ENCODE measurements at regions not wholly inside any gene's neighbourhood (a gene's known extent, or its start where the extent isn't known, plus 50 kb on each side); places are given as distances from the start of the nearest gene placed in this dataset.

- no peaks in the 10 kb centered on the region for H3F3A ChIP-seq (ENCODE audit: insufficient read depth)
- TF ChIP-seq EZH2phosphoT487 (IDR thresholded peaks at IDR 0.05; ENCODE audit: insufficient read depth, low read depth) (no peak), EZH2 (IDR thresholded peaks at IDR 0.05; ENCODE audit: insufficient read depth, poor library complexity, severe bottlenecking) (no peak)
Measured at GRCh38 chr9:78918976-78919375, 622.1 kb downstream of the PSAT1 start.

DNA sequence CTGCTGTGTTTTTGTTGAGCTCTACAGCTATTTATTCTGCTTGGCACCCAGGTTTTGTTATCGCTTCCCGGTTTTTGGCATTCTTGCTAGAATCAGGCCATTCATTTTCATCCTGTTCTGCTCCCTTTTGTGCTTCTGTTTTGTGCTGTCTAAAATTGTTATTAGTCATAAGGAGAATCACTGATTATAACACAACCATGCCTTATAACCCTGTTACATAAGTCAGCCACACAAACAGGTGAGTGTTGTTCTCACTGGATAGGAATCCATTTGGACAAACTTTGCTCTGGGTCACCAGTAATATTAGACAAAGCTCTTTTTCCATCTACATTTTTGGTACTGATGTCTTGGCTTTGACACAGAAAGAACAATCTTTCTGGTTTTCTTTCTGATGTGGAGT lies 622.8 kb downstream of the PSAT1 start:
- in situ Hi-C loops (cut with MboI) = no loop called here
- Histone ChIP-seq H3K9me2 (ENCODE audit: insufficient read depth) (no peaks in the 10 kb centered on the region), H4K20me1 (ENCODE audit: insufficient read depth) (no peaks in the 10 kb centered on the region), H3K4me3 (no peak overlapping the region), H3K9ac (no peak overlapping the region), H3K27ac (no peak overlapping the region), H3F3A (ENCODE audit: insufficient read depth) (no peaks in the 10 kb centered on the region), H3K4me1 (ENCODE audit: insufficient read depth) (no peaks in the 10 kb centered on the region), H3K4me2 (ENCODE audit: unreplicated experiment) (no peak overlapping the region), H3K36me3 (ENCODE audit: low read depth) (no peaks in the 10 kb centered on the region), H3K27me3 (replicated peaks; ENCODE audit: insufficient read depth) (no peaks in the 10 kb centered on the region), H2AFZ (no peak overlapping the region), H3K9me3 (ENCODE audit: low read depth) (no peaks in the 10 kb centered on the region), H3K79me2 (ENCODE audit: insufficient read depth) (no peaks in the 10 kb centered on the region)
- 98 to 100% methylated on average over 2 of the region's 2 CpGs for WGBS, 2 experiments (ENCODE audit: low coverage in 1 of 2, low lambda C conversion rate in 2 of 2, missing lambda C conversion rate in 2 of 2)
- TF ChIP-seq EZH2phosphoT487 (IDR thresholded peaks at IDR 0.05; ENCODE audit: insufficient read depth, low read depth) (no peak), EZH2 (IDR thresholded peaks at IDR 0.05; ENCODE audit: insufficient read depth, poor library complexity, severe bottlenecking) (no peak)
- DNase-seq = no peak

More at GRCh38 chr9:78918976-78919375, 622.1 kb downstream of the PSAT1 start:
- Histone ChIP-seq H3K27ac (no peak overlapping the region), H3K9me3 (ENCODE audit: low read depth) (no peaks in the 10 kb centered on the region), H3K4me1 (ENCODE audit: insufficient read depth) (no peaks in the 10 kb centered on the region), H2AFZ (no peak overlapping the region), H3K9ac (no peak overlapping the region), H4K20me1 (ENCODE audit: insufficient read depth) (no peaks in the 10 kb centered on the region), H3K4me3 (no peak overlapping the region), H3K27me3 (replicated peaks; ENCODE audit: insufficient read depth) (no peaks in the 10 kb centered on the region), H3K79me2 (ENCODE audit: insufficient read depth) (no peaks in the 10 kb centered on the region), H3K9me2 (ENCODE audit: insufficient read depth) (no peaks in the 10 kb centered on the region), H3K4me2 (ENCODE audit: unreplicated experiment) (no peak overlapping the region), H3K36me3 (ENCODE audit: low read depth) (no peaks in the 10 kb centered on the region)
- no peak for DNase-seq
- WGBS, 2 experiments (ENCODE audit: low coverage in 1 of 2, low lambda C conversion rate in 2 of 2, missing lambda C conversion rate in 2 of 2) = 30 to 32% methylated on average over 3 of the region's 3 CpGs
- in situ Hi-C loops (cut with MboI) = no loop called here

- DNase-seq = no peak
- no peaks in the 10 kb centered on the region for H3F3A ChIP-seq (ENCODE audit: insufficient read depth)
Measured at GRCh38 chr9:78921341-78921740, 624.4 kb downstream of the PSAT1 start.

DNA sequence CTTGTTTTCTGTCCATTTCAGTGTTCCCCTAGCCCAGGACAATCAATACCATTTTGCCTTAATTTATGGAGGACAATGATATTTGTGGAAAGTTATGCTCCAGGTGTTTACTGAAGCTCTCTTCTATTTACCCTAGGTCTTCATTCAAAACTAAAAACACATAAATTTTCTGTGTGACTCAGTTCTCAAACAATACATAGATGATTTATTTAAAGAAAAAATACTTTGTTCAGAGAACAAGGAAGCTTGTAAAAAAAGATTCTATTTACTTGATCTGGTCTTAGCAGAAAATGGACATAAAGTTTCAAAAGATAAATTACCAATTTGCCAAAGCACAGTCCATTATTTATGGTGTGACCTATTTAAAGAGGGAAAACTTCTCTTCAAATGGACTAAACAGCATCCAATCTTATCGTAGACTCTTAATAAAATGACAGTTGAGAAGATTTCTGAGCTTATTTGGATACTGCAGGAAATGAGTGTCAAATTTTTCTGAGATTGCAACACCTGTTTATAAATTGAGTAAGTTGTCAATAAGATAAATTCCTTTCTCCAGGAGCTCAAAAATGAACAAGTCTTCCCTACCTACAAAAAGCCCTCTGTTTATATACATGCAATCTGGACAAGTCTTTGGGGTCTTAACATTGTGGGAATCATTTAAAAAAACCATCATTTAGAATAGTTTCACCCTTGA lies 627.2 kb downstream of the PSAT1 start:
- no peaks in the 10 kb centered on the region for H3K36me3 ChIP-seq (ENCODE audit: low read depth)
- H3K27ac ChIP-seq = no peak overlapping the region
- no peak overlapping the region for H2AFZ ChIP-seq
- WGBS, 2 experiments (ENCODE audit: low coverage in 1 of 2, low lambda C conversion rate in 2 of 2, missing lambda C conversion rate in 2 of 2) = 22 to 24% methylated on average over 1 of the region's 1 CpG
- H3K4me2 ChIP-seq (ENCODE audit: unreplicated experiment) = no peak overlapping the region
- in situ Hi-C loops (cut with MboI) = no loop called here
- H3F3A ChIP-seq (ENCODE audit: insufficient read depth) = no peaks in the 10 kb centered on the region
- no peak for DNase-seq
- no peak overlapping the region for H3K4me3 ChIP-seq
- H3K9ac ChIP-seq = no peak overlapping the region
- no peaks in the 10 kb centered on the region for H3K4me1 ChIP-seq (ENCODE audit: insufficient read depth)
- no peaks in the 10 kb centered on the region for H3K79me2 ChIP-seq (ENCODE audit: insufficient read depth)
- TF ChIP-seq EZH2phosphoT487 (IDR thresholded peaks at IDR 0.05; ENCODE audit: insufficient read depth, low read depth) = no peak
- TF ChIP-seq EZH2 (IDR thresholded peaks at IDR 0.05; ENCODE audit: insufficient read depth, poor library complexity, severe bottlenecking) = no peak
- no peaks in the 10 kb centered on the region for H3K9me3 ChIP-seq (ENCODE audit: low read depth)
- no peaks in the 10 kb centered on the region for H3K9me2 ChIP-seq (ENCODE audit: insufficient read depth)
- H3K27me3 ChIP-seq (replicated peaks; ENCODE audit: insufficient read depth) = no peaks in the 10 kb centered on the region
- no peaks in the 10 kb centered on the region for H4K20me1 ChIP-seq (ENCODE audit: insufficient read depth)

More at GRCh38 chr9:78921341-78921740, 624.4 kb downstream of the PSAT1 start:
- no peaks in the 10 kb centered on the region for H3K27me3 ChIP-seq (replicated peaks; ENCODE audit: insufficient read depth)
- TF ChIP-seq EZH2 (IDR thresholded peaks at IDR 0.05; ENCODE audit: insufficient read depth, poor library complexity, severe bottlenecking) (no peak), EZH2phosphoT487 (IDR thresholded peaks at IDR 0.05; ENCODE audit: insufficient read depth, low read depth) (no peak)
- no peak overlapping the region for H3K4me3 ChIP-seq
- no peak overlapping the region for H3K9ac ChIP-seq
- H3K9me2 ChIP-seq (ENCODE audit: insufficient read depth) = no peaks in the 10 kb centered on the region
- no peak overlapping the region for H3K4me2 ChIP-seq (ENCODE audit: unreplicated experiment)
- H3K9me3 ChIP-seq (ENCODE audit: low read depth) = no peaks in the 10 kb centered on the region
- in situ Hi-C loops (cut with MboI) = no loop called here
- 78 to 89% methylated on average over 1 of the region's 2 CpGs for WGBS, 2 experiments (ENCODE audit: low coverage in 1 of 2, low lambda C conversion rate in 2 of 2, missing lambda C conversion rate in 2 of 2)
- H3K79me2 ChIP-seq (ENCODE audit: insufficient read depth) = no peaks in the 10 kb centered on the region
- no peaks in the 10 kb centered on the region for H3K36me3 ChIP-seq (ENCODE audit: low read depth)
- no peaks in the 10 kb centered on the region for H4K20me1 ChIP-seq (ENCODE audit: insufficient read depth)
- H3K4me1 ChIP-seq (ENCODE audit: insufficient read depth) = no peaks in the 10 kb centered on the region
- no peak overlapping the region for H2AFZ ChIP-seq
- H3K27ac ChIP-seq = no peak overlapping the region

All from GM23248 (cell line).